NCI-H128 (cell line): ENCODE measurements at regions not wholly inside any gene's neighbourhood (a gene's known extent, or its start where the extent isn't known, plus 50 kb on each side); places are given as distances from the start of the nearest gene placed in this dataset.

Experiments used
- DNase-seq: peaks from one replicate; lab custom pipeline; 2025; ENCODE audit not compliant: unreplicated experiment; lab: John Stamatoyannopoulos, UW

DNA sequence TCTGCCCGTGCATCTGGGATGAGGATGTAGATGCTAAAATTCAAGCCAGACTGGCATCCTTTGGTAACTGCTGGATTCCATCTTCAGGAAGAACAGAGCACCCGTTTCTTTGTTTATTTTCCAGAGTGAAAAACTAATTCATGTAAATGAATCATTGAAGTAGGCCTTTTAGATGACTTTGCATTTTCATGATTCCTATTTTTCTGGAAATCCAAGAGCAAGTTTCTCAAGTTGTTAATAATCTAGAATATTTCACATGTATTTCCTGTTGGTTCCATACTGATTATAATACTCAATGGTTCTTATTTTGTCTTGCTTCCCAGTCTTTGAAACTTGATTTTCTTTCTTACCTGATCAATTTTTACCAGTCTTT is 328.4 kb downstream of the LPIN1 start:
- no peak for DNase-seq

DNA sequence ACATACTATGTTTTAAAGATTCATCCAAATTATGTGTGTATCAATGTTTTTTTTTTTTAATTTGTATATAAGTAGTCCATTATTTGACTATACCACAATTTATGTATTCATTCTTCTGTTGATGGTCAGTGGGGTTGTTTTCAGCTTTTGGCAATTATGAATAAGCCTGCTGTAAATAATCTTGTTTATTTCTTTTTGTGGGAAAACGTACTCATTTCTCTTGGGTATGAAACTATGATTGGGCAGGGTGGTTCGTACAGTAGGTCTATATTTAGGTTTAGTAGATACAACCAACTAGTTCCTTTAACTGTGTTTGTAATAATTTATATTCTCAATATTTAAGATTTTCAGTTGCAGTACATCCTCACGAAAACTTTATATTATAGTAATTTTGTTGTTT is 329.2 kb downstream of the LPIN1 start:
- DNase-seq: no peak

DNA sequence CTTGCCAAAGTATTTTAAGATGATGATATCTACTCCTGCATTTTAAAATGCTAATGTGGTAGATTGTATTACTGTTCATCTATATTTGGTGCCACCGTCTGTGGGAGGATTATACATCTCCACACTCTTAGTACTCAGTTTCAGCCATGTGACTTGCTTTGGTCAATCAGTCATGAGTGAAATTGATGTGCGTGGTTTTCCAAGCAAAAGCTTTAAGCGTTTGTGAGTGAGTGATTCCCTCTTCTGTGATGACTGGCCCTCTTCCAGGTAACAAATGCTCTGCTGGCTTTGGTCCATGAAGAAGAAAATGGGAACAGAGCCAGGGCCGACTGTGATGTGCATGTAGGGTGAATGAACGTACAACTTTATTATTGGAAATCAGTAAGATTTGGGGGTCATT is 330.4 kb downstream of the LPIN1 start:
- peak; percentile 91 for DNase-seq

DNA sequence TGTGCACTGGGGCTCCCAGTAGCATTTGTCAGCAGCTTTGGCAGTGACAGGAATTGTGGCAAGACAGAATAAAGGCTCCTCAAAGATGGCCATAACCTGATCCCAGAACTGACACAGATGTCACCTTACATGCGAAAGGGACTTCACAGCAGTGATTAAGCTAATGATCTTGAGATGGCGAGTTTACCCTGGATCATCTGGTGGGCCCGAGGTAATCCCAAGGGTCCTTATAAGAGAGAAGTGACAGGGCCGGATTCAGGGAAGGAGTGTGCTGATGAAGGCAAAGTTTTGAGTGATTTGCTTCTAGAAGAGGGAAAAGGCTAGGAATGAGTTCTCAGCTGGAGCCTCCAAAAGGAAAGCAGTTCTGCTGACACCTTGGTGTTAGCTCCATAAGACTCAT is 333.9 kb downstream of the LPIN1 start:
- DNase-seq: no peak

DNA sequence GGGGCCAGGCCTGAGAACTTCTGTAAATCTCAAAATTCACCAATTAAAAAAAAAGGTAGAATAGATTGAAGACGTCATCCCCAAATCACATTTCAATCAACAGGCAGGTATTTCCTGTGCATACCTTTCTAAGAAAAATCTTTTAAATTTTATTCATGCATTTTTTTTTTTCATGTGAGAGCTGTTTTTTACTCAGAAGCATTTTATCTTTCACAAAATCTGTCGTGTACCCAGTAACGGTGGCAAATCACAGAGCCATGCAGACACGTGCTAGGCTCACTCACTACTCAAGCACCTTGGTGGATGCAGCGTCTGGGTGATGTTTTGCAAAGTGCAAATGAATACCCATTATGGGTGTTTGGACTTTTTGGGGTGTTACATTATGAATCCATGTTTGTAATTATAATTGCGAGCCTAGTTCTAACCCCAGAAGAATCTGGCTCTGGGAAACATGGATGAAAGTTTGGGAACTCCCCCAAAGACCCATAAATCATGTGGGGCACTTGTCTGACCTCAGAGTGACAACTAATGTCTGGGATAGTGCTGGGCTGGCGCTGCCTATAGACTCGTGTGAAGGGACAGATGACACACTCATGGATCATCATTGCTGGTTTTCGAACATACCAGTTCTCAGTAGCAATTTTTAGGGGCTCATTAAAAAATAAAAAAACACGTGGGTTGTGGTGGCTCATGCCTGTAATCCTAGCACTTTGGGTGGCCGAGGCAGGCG is 335.2 kb downstream of the LPIN1 start:
- no peak for DNase-seq

DNA sequence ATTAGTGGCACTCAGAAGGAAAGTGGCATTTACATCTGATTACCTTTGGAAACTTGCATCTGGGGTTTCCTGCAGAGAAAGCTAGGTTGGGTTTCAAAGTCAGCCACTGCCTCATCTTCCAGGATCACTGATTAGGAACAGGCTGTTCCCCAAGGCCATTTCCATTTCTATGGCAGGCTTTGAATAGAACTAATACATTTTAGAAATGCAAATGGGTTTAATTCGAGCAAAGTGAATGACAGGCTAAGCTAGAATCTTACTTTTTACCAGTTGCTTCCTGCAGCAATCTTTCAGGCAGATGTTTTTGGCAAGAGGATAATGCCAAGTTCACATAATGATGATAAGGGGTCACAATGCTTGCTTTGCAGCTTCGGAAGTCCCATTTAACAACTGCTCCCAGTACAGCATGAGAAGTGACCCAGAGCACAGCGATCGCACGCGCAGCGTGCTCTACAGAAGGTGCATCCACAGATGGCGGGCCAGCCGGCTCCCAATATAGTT is 336.7 kb downstream of the LPIN1 start:
- DNase-seq: no peak

DNA sequence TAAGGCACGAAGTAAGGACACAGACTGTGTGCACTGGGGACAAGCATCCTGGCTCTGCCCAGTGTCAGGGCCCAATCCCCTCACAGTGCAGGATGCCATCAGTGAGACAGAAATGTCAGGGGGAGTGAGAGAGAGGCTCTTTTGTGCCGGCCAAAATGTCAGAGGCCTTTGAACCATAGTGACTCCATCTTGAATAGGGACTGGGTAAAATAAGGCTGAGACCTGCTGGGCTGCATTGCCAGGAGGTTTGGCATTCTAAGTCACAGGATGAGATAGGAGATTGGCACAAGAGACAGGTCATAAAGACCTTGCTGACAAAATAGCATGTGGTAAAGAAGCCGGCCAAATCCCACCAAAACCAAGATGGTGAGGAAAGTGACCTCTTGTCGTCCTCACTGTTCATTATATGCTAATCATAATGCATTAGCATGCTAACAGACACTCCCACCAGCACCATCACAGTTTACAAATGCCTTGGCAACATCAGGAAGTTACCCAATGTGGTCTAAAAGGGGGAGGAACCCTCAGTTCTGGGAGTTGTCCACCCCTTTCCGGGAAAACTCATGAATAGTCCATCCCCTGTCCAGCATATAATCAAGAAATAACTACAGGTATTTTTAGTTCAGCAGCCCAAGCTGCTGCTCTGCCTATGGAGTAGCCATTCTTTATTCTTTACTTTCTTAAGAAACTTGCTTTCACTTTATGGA is 337.4 kb downstream of the LPIN1 start:
- DNase-seq: no peak

DNA sequence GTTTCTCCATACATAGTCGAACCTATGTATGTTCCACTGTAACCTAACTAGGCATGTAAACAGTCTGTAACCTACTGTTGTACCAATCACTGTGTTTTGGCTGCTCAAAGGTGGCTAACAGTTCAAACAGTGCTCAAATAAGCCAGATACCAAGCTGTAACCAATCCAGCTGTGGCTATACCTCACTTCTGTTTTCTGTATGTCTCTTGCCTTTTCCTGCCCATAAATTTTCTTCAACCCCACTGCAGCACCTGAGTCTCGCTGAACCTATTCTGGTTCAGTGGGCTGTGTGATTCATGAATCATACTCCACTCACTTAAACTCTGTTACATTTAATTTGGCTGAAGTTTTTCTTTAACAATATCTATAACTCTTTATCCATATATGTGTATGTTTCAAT is 340.7 kb downstream of the LPIN1 start:
- DNase-seq: no peak

DNA sequence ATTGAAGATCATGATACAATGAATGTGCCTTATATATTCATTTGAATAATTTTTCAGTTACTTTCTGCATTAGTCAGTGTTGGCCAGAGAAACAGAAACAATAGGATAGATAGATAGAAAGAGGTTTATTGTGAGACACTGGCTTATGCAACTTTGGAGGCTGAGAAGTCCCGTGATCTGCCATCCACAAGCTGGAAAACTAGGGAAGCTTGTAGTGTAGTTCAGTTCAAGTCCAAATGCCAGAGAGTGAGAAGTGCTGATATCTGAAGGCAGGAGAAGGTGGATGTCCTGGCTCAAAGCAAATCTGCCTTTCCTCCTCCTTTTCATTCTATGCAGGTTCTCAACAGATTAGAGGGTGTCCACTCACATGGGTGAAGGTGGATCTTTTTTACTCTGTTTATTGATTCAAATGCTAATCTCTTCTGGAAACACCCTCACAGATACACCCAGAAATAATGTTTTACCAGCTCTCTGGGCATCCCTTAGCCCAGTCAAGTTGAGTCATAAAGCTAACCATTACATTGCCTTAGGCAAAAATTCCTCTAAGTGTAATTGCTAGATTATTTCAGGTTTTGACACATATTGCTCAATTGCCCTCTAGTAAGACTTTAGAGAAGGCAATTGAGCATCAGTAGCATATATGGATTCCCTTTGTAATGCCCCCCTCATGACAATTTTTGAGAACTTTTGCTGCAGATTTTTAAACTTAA is 341.4 kb downstream of the LPIN1 start:
- no peak for DNase-seq

DNA sequence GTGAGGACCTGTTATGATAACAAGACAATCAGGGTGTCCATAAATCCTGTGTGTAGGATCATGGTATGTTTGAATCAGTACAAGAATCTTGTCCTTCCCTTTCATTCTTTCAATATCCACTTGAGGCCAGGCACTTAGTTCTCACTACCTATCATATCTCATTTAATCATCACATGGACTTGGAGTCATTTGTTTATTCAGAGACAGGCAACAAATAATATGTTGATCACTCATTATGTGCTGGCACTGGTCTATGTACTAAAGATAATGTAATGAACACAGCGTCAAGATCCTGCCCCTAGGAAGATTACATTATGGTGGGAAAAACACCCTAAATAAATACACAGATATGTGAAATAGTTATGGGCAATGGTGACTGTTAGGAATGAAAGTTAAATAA is 342.6 kb downstream of the LPIN1 start:
- no peak for DNase-seq

DNA sequence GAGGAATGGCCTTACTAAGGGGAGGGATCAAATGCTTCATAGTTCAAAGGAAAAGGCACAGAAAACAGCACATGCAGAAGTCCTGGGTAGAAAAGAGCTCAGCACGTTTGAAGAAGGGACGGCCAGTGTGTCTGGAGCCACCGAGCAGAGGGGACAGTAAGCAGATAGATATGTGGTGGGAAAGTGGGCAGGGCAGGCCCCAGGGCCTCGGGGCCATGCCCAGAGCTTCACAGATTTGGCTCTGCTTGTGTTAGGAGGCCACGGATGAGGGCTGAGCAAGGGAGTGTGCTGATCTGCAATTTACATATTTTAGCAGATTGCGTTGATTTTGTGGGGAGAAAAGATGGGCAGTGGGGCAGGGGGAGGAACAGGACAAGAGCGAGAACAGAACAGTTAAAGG is 343.1 kb downstream of the LPIN1 start:
- DNase-seq: no peak

DNA sequence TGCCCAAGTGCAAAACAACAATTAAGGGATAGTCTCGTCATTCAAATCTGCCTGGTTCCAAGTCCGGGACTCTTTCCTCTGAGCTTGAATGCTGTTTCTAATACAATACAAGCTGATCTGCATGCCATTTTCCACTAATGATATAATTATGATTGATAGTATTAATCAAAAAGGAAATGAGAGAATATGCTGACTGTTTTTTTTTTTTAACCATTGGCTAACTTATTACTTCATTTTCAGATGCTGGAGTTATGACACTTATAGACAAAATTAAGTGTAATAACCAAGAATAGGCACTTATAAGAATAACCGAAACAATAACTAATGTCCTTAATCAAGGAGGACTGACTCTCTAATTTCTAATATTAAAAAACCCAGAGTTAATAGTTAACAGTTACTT is 343.6 kb downstream of the LPIN1 start:
- no peak for DNase-seq

DNA sequence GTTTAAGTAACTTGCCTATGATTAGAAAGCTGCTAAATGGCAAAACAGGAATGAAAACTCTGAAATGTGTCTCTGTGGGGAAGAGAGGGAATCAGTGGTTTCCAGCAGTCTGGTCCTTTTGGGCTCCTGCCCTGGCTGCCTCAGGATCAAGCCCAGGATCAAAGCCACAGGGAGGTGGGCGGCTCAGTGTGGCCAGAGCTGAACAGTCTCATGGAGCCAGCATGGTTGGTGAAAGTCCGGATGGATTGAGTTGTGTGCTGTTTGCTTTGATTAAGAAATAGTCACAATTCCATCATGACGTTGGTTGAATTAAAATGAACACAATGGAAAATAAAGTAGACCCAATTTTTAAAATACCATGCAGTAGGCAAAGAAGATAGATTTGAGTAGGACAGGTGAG is 344.2 kb downstream of the LPIN1 start:
- DNase-seq: no peak

DNA sequence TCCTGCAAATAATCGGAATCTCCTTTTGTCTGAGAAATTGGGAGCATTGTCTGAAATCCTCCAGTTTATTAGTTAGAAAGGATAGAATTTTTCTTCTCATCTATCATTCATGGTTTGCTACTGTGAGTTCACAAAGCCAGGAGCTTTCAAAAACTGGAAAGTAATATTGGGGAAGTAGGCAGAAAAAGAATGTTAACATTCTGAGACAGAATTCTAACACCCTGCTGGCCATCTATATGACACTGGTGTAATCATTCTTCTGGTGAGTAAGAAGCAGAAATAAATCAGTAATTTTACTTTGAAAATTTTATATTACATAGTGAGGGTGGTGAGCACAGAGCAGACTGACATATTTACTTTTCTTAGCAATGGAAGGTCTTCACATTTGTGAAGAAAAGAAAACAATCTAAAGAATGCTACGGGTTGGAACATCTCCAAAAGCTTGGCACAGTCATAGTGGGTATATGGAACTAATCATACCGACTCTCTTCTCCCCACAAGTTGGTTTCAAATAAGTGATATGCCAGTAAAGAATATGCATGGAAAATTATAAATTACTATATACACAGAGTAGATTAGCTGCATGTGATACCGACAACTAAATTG is 344.9 kb downstream of the LPIN1 start:
- no peak for DNase-seq

DNA sequence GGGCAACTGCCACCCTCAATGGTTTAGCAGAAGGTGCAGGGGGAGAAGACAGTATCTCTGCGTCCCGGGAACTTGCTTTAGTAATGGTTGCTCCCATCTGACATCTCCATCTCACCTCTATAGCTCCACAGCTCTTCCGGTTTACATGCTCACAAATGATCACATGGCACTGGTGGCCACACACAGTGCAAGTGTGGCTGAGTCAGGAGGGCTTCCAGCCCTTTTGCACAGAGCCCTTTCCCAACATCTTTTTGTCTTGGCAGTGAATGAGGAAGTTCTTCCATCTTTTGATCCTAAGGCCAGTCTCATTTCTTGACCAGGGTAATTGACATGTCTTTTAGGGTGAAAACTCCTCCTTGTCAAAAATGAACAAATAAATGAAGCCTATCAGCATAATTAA is 347.7 kb downstream of the LPIN1 start:
- DNase-seq: no peak

DNA sequence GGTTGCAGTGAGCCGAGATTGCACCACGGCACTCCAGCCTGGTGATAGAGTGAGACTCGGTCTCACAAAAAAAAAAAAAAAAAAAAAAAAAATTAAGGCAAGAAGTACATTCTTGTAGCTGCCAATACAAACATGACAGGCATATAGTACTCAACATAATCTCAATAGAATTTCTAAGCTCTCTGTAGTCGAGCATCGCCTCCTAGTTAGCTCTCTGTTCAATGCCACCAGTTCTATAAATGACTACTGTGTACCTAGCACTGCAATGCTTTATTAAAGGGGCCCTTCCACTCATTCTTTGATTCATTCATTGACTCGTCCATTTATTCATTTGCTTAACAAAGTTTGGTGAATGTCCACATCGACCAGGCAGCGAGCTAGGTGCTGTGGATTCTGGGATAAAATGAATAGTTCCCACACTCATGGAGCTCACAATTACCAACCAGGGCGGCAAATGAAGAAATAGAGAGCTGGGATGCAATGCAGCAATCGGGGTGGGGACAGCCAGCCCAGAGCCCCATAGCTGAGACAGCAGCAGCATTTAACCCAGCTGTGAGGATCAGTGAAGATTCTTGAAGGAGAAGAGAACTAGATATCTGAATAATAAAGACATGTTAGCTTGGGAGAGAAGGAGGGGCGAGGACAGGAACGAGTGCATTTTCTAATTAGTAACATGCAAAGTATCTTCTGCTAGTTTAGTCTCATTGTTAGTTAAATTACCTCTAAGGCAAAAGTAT is 349.8 kb downstream of the LPIN1 start:
- DNase-seq: no peak

DNA sequence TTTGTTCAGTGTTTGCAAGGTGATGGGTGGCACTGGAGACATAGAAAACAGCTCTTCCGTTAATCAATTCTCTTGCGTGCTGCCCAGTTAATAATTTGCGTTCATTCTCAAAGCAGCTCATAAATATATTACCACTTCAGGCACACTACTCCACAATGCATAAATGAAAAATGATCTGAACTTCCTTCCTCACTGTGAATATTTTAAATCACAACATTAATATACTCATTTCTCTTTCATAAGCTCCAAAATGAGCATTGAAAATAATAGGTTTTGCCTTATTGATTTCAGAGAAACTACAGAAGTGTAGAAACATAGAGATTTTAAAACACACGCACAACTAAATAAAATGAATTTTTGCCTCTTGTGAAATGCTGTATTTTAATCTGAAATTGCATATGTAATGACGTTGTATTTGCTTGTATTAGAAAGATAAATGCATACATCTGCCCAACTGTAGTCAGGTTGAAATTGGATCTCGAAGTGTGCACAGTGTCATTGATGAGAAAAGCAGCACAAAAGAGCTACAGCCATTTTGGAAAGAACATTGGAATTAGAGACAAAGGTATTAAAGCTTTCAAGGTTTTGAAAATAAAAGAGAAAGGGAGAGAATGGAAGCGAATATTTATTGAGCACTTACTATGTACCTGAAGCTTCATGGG is 350.5 kb downstream of the LPIN1 start:
- no peak for DNase-seq

DNA sequence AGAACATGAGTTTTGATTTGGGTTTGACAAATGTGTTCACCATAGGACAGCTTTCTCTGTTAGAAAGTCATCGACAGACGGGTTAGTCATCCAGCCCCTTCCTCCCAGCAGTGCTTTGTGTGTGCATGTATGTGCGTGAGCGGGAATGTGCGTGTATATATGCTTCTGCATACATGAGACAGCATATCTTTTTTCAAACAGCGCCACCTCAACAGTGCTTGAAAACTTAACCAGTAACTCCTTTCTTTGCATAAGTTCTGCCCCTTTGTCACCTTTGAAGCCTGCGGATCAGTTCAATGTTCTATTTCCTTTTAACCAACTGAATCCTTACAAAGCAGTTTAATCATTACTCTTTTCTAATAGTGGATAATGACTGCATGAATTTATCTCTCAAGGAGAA is 351.4 kb downstream of the LPIN1 start:
- DNase-seq: no peak

DNA sequence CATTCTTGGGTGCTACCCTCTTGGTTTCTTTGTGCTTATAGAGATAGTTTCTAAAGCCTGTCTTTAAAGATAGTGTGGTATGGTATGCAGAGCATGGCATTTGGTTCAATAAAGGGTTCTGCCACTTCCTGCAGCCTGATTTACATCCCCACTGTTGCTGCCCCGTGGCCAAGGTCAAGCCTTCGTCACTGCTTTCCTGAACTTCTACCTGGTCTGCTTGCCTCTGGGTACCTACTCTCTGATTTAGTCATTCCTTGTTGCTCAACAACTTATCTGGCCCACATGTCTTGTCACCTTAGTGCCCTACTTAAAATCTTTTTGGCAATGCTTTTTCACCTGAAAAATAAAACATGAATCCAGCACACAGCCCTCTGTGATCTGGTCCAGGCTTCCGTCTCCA is 352.9 kb downstream of the LPIN1 start:
- no peak for DNase-seq

DNA sequence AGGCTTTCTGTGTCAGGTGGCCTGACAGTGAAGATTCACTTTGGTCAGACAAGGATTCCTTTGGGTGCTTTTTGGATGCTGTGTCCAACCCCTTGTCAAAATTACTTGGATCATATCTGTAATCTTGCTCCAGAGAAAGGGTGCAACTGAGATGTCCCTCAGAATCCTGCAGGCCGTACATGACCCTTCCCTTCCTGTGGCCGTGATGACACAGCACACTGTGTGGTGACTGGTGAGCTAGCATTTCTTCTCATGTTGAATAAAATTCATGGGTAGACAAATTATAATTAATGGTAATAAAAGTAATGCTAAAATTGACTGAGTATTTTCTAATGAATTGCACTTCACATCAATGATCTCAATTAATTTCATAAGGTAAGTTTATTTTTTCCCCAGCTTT is 356.2 kb downstream of the LPIN1 start:
- no peak for DNase-seq

DNA sequence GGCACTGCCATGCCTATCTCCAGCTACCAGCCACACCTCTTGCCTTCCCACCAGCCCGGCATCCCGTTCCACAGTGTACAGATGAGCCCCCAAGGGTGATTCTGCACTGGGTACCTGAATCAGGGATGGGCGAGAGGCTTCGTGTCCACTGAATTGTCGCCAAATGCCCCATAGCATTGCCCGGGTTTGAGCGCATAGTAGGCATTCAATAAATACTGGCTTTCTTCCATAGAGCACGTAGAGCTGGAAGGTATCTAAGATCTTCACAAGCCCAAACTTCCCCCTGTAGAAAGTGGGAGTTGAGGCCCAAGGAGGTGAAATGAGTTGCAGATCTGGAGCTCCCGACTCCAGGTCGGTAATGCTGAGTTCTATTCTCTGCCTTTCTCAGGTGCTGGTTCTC is 358.7 kb downstream of the LPIN1 start:
- DNase-seq: no peak
